ENCODE measurements at regions not wholly inside any gene's neighbourhood (a gene's known extent, or its start where the extent isn't known, plus 50 kb on each side); places are given as distances from the start of the nearest gene placed in this dataset.
"Not testable (repeated sequence)": the region's sequence is repeated elsewhere in the genome, so short reads cannot be mapped to it uniquely, and the experiment has no call there.

DNA sequence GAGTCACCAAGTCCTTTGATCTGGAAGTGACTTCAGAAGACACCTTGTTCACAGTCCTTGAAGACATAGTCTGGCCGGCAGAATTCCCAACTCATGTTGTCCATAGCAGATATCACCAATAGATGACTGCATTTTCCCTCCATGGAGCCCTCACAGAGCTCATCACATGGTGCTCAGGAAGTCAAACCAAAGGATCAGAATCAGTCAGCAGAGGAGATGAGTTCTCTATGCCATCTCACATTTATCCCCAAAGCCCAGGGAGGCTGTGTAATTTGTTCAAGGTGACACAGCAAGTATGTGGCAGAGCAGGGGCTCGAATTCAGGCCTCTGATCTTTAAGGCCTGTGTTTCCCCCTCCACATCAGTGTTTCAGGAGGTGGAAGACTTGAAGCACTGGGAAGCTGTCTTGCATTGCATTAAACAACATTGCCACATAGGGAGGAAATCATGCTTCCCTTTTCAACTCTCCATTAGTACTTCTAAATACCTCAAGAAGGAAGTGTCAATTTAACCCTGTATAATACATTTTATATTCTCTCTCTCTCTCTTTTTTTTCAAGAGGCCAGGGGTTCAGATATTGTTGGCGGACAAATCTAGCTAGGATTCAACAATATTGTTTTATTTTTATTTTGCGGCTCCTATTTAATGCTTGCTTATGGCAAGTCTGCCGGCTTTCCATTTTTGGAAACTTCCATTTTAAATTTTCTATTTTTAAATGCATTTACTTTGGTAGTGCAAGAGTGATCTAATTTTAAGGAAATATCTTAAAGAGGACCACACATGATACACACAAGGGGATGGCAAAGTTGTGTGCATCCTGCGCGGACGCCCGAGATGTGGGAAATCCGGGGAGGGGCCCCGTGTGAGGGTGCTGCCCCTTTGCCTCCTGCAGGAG lies 61.9 kb downstream of the NPIPB5 start:
- not testable (repeated sequence) for H3K9me3 ChIP-seq (ENCODE audit: control insufficient read depth in 3 of 3, low read length in 3 of 3); H3K27ac ChIP-seq (ENCODE audit: low read depth, low read length); H3K36me3 ChIP-seq (ENCODE audit: control insufficient read depth in 3 of 3, insufficient read depth in 3 of 3, low read length in 3 of 3); H3K4me1 ChIP-seq (ENCODE audit: control insufficient read depth in 3 of 3, insufficient read depth in 3 of 3, low read length in 3 of 3); H3K9ac ChIP-seq (ENCODE audit: low read depth in 1 of 3, low read length in 3 of 3); H3K4me3 ChIP-seq (ENCODE audit: low read length in 3 of 3); H3K27me3 ChIP-seq (ENCODE audit: control insufficient read depth in 3 of 3, insufficient read depth in 3 of 3, low read length in 3 of 3)

DNA sequence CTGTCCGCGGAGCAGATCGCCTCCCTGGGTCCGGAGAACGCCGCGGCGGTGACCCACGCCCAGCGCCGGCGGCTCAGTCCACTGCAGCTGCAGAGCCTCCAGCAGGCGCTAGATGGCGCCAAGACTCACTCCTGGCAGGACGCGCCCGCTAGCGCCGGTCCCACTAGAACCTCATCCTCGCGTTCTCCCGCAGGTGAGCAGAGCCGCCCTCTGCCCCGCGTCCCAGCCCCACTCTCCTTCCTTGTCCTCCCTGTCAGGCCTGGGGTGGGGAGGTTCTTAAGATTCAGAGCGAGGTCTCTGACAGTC lies 62.5 kb downstream of the NPIPB5 start:
- H3K4me1 ChIP-seq (ENCODE audit: control insufficient read depth in 3 of 3, insufficient read depth in 3 of 3, low read length in 3 of 3); H3K27ac ChIP-seq (ENCODE audit: low read depth, low read length); H3K4me3 ChIP-seq (ENCODE audit: low read length in 3 of 3); H3K9me3 ChIP-seq (ENCODE audit: control insufficient read depth in 3 of 3, low read length in 3 of 3); H3K27me3 ChIP-seq (ENCODE audit: control insufficient read depth in 3 of 3, insufficient read depth in 3 of 3, low read length in 3 of 3); H3K36me3 ChIP-seq (ENCODE audit: control insufficient read depth in 3 of 3, insufficient read depth in 3 of 3, low read length in 3 of 3); H3K9ac ChIP-seq (ENCODE audit: low read depth in 1 of 3, low read length in 3 of 3): not testable (repeated sequence)

DNA sequence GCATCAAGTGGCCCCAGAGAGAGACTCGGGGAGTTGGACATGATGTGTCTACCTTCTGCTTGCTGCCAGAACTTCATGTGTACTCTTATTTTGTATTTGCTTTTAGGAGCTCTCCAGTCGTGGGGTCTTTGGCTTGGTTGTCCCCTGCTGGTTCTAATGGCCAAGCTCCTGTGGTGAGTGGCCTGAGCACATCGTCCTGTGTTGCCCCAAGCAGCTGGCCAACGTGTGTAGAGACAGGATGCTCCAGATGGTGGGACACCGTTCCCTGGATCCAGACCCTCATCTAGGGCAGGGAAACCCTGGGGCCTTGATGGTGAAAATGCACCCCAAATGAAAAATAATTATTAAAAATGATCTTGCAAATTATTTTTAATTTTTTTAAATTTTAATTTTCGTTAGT lies 65.8 kb downstream of the NPIPB5 start:
- not testable (repeated sequence) for H3K27me3 ChIP-seq (ENCODE audit: control insufficient read depth in 3 of 3, insufficient read depth in 3 of 3, low read length in 3 of 3); H3K9me3 ChIP-seq (ENCODE audit: control insufficient read depth in 3 of 3, low read length in 3 of 3); H3K27ac ChIP-seq (ENCODE audit: low read depth, low read length); H3K4me1 ChIP-seq (ENCODE audit: control insufficient read depth in 3 of 3, insufficient read depth in 3 of 3, low read length in 3 of 3); H3K36me3 ChIP-seq (ENCODE audit: control insufficient read depth in 3 of 3, insufficient read depth in 3 of 3, low read length in 3 of 3); H3K9ac ChIP-seq (ENCODE audit: low read depth in 1 of 3, low read length in 3 of 3); H3K4me3 ChIP-seq (ENCODE audit: low read length in 3 of 3)

DNA sequence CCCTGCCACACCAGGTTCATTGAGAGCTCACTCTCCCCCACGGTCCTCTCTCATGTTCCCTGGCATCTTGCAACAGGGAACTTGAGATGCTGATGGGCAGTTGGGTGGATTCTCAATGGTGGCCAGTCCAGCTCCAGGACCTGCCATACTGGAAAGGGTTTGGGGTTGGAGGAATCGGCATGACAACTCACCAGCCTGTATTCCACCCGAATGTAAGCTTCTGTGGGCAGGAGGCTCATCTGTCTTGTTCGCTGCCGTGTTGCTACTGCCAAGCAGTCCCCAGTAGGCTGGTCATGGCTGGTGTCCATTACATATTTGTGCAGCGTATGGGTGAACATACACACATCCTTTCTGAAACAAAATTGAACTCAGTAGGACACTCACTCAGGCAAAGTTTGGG lies 72.5 kb downstream of the NPIPB5 start:
- H3K4me1 ChIP-seq (ENCODE audit: control insufficient read depth in 3 of 3, insufficient read depth in 3 of 3, low read length in 3 of 3); H3K27ac ChIP-seq (ENCODE audit: low read depth, low read length); H3K27me3 ChIP-seq (ENCODE audit: control insufficient read depth in 3 of 3, insufficient read depth in 3 of 3, low read length in 3 of 3); H3K36me3 ChIP-seq (ENCODE audit: control insufficient read depth in 3 of 3, insufficient read depth in 3 of 3, low read length in 3 of 3); H3K9ac ChIP-seq (ENCODE audit: low read depth in 1 of 3, low read length in 3 of 3); H3K9me3 ChIP-seq (ENCODE audit: control insufficient read depth in 3 of 3, low read length in 3 of 3); H3K4me3 ChIP-seq (ENCODE audit: low read length in 3 of 3): not testable (repeated sequence)

DNA sequence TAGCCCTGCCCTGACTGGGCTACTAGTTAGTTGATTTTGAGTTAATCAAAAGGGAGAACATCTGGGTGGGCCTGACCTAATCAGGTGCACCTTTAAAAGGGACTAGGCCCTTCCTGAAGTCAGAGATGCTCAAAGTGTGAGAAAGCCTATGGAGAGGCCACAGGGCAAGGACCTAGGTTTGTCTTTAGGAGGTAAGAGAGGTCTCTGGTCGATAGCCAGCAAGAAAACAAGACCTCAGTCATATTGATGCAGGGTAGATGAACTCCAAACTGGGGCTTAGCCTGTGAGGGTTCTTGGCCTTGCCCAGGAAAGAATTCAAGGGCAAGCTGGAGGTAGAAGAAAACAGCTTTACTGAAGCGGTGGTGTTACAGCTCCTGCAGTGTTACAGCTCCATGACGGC lies 73.8 kb downstream of the NPIPB5 start:
- H3K27me3 ChIP-seq (ENCODE audit: control insufficient read depth in 3 of 3, insufficient read depth in 3 of 3, low read length in 3 of 3); H3K4me1 ChIP-seq (ENCODE audit: control insufficient read depth in 3 of 3, insufficient read depth in 3 of 3, low read length in 3 of 3); H3K36me3 ChIP-seq (ENCODE audit: control insufficient read depth in 3 of 3, insufficient read depth in 3 of 3, low read length in 3 of 3); H3K4me3 ChIP-seq (ENCODE audit: low read length in 3 of 3); H3K27ac ChIP-seq (ENCODE audit: low read depth, low read length); H3K9ac ChIP-seq (ENCODE audit: low read depth in 1 of 3, low read length in 3 of 3); H3K9me3 ChIP-seq (ENCODE audit: control insufficient read depth in 3 of 3, low read length in 3 of 3): not testable (repeated sequence)

DNA sequence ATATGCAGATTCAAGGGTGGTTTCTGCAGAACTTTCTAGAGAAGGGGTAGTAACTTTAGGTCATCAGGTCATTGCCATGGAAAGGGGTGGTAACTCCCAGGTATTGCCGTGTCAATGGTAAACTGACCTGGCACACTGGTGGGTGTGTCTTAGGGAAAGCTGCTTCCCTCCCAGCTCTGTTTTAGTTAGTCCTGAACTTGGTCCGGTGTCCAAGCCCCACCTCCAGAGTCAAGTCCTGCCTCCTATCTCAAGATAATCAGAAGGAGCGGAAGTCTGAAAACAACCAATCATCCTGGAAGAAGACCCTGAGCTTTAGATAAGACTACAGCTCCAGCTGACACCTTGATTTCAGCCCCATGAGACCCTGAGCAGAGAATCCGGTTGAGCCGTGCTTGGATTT lies 74.2 kb downstream of the NPIPB5 start:
- H3K4me3 ChIP-seq (ENCODE audit: low read length in 3 of 3); H3K9me3 ChIP-seq (ENCODE audit: control insufficient read depth in 3 of 3, low read length in 3 of 3); H3K27me3 ChIP-seq (ENCODE audit: control insufficient read depth in 3 of 3, insufficient read depth in 3 of 3, low read length in 3 of 3); H3K9ac ChIP-seq (ENCODE audit: low read depth in 1 of 3, low read length in 3 of 3); H3K36me3 ChIP-seq (ENCODE audit: control insufficient read depth in 3 of 3, insufficient read depth in 3 of 3, low read length in 3 of 3); H3K4me1 ChIP-seq (ENCODE audit: control insufficient read depth in 3 of 3, insufficient read depth in 3 of 3, low read length in 3 of 3); H3K27ac ChIP-seq (ENCODE audit: low read depth, low read length): not testable (repeated sequence)

DNA sequence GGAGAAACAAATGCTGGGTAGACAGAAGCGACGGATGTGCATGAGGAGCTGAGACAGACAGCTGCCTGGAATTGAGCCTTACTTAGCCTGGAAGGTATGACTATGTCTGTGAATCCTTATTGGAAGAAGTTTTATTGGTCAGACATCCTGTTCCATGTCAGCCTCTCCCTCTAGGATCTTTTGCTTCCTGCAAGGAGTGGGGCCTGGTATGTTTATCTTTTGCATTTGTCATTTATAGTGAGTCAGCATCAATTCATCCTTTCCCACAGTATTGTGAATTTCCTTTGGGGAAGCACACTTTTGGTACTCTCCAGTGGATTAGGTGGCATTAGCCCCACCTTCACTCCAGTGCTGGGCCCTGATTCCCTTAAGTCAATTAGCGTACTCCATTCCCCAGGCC lies 74.7 kb downstream of the NPIPB5 start:
- not testable (repeated sequence) for H3K4me1 ChIP-seq (ENCODE audit: control insufficient read depth in 3 of 3, insufficient read depth in 3 of 3, low read length in 3 of 3); H3K9me3 ChIP-seq (ENCODE audit: control insufficient read depth in 3 of 3, low read length in 3 of 3); H3K27me3 ChIP-seq (ENCODE audit: control insufficient read depth in 3 of 3, insufficient read depth in 3 of 3, low read length in 3 of 3)

DNA sequence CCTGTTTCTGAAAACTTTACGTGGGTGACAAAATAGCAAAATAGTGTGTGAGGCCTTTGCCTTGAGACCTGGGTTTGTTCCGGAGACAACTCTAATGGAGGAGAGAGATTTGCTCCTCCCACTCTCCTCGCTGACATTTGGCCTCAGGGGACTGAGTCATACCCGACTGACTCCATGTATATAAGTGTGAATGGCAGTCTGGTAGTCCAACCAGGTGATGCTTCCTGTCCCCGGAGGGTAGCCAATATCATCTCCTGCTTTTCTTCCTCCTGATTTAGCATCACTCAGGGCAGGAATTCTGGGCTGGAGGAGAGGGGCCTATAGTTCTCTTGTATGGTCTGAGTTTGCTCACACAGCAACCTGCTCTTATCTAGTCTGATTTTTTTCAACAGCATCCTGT lies 76.0 kb downstream of the NPIPB5 start:
- H3K36me3 ChIP-seq (ENCODE audit: control insufficient read depth in 3 of 3, insufficient read depth in 3 of 3, low read length in 3 of 3); H3K4me3 ChIP-seq (ENCODE audit: low read length in 3 of 3); H3K9me3 ChIP-seq (ENCODE audit: control insufficient read depth in 3 of 3, low read length in 3 of 3); H3K27ac ChIP-seq (ENCODE audit: low read depth, low read length); H3K27me3 ChIP-seq (ENCODE audit: control insufficient read depth in 3 of 3, insufficient read depth in 3 of 3, low read length in 3 of 3); H3K4me1 ChIP-seq (ENCODE audit: control insufficient read depth in 3 of 3, insufficient read depth in 3 of 3, low read length in 3 of 3); H3K9ac ChIP-seq (ENCODE audit: low read depth in 1 of 3, low read length in 3 of 3): not testable (repeated sequence)

More for the DNA sequence above, 74.7 kb downstream of the NPIPB5 start:
- not testable (repeated sequence) for H3K4me3 ChIP-seq (ENCODE audit: low read length in 3 of 3); H3K36me3 ChIP-seq (ENCODE audit: control insufficient read depth in 3 of 3, insufficient read depth in 3 of 3, low read length in 3 of 3); H3K27ac ChIP-seq (ENCODE audit: low read depth, low read length); H3K9ac ChIP-seq (ENCODE audit: low read depth in 1 of 3, low read length in 3 of 3)

DNA sequence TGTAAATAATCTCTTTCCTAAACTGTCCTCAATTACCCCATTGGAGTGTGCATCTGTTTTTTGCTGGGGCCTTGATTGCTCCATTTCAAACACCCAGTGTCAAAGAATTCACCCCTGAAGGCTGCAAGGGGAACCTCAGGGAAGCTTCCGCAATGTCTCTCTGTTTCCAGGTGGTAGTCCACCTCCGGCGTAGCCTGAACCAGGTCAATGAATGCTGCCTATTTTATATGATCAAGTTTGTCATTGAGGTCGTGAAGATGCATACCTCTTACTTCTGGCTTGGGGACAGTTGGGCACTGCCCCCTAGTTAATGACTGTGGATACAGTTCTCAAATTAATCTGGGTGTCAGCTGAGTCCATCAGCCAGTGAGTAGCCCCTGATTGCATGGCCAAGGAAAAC lies 79.1 kb downstream of the NPIPB5 start:
- not testable (repeated sequence) for H3K36me3 ChIP-seq (ENCODE audit: control insufficient read depth in 3 of 3, insufficient read depth in 3 of 3, low read length in 3 of 3); H3K9me3 ChIP-seq (ENCODE audit: control insufficient read depth in 3 of 3, low read length in 3 of 3); H3K27ac ChIP-seq (ENCODE audit: low read depth, low read length); H3K4me3 ChIP-seq (ENCODE audit: low read length in 3 of 3); H3K9ac ChIP-seq (ENCODE audit: low read depth in 1 of 3, low read length in 3 of 3); H3K27me3 ChIP-seq (ENCODE audit: control insufficient read depth in 3 of 3, insufficient read depth in 3 of 3, low read length in 3 of 3); H3K4me1 ChIP-seq (ENCODE audit: control insufficient read depth in 3 of 3, insufficient read depth in 3 of 3, low read length in 3 of 3)

DNA sequence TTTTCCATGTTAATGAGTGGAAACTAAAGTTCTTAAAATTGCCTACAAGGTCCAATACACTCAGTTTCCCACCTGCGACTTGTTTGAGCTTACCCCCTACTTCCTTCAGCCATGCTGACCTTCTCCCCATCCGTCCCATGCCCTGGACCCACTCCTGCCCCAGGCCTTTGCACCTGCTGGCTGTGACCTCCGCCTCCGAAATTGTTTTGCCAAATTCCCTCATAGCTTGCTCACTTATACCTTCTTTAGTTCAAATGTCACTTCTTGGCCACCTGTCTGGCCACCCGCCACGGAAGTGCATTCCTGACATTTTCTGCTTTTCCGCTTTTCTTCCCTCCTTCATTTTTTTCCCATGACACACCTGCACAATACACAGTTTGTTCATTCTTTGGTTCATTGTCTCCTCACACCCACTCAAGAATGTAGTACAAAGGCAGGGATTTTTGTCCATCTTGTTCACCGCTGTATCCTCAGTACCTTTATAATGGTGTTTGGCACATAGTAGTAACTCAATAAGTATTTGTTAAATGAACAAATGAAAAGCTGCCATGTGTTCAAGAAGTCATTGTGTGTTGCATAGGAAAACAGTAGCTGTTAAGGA lies 85.9 kb downstream of the NPIPB5 start:
- not testable (repeated sequence) for H3K9me3 ChIP-seq (ENCODE audit: control insufficient read depth in 3 of 3, low read length in 3 of 3); H3K9ac ChIP-seq (ENCODE audit: low read depth in 1 of 3, low read length in 3 of 3); H3K36me3 ChIP-seq (ENCODE audit: control insufficient read depth in 3 of 3, insufficient read depth in 3 of 3, low read length in 3 of 3); H3K27me3 ChIP-seq (ENCODE audit: control insufficient read depth in 3 of 3, insufficient read depth in 3 of 3, low read length in 3 of 3); H3K4me3 ChIP-seq (ENCODE audit: low read length in 3 of 3); H3K4me1 ChIP-seq (ENCODE audit: control insufficient read depth in 3 of 3, insufficient read depth in 3 of 3, low read length in 3 of 3); H3K27ac ChIP-seq (ENCODE audit: low read depth, low read length)

Measured in skeletal muscle tissue (tissue), 3 donors.